Stomach (tissue), 8 donors: ENCODE measurements at regions not wholly inside any gene's neighbourhood (a gene's known extent, or its start where the extent isn't known, plus 50 kb on each side); places are given as distances from the start of the nearest gene placed in this dataset.

Source experiments
- DNase-seq, 2 donors: peaks; one replicate each; pipeline versions ENCODE4 v3.0.0 to v3.0.0-alpha.2; 2013 to 2019
- H3K27ac ChIP-seq, 5 donors: fragments of 200-600 bp in 4 of 5; sonication (generic) in 4 of 5; one replicate each; pipeline ENCODE4 v1.5.1; 2013 to 2019; ENCODE audit warnings: mild to moderate bottlenecking in 1 of 5, moderate library complexity in 1 of 5
- H3K27me3 ChIP-seq, 3 donors: fragments of 200-600 bp; sonication (generic); one replicate each; pipeline ENCODE4 v1.5.1; 2017 to 2019; ENCODE audit warnings: mixed run types in 1 of 3
- H3K36me3 ChIP-seq, 4 donors: fragments of 200-600 bp; sonication (generic); 1 replicate in 3 of 4; 2 replicates in 1 of 4; pipeline ENCODE4 v1.5.1; 2016 to 2019
- H3K4me1 ChIP-seq, 4 donors: fragments of 200-600 bp; sonication (generic); one replicate each; pipeline ENCODE4 v1.5.1; 2016 to 2019
- H3K4me3 ChIP-seq, 4 donors: fragments of 200-600 bp; sonication (generic) in 3 of 4; one replicate each; pipeline ENCODE4 v1.5.1; 2016 to 2019; ENCODE audit warnings: mild to moderate bottlenecking in 1 of 4
- H3K9me3 ChIP-seq, 4 donors: fragments of 200-600 bp; sonication (generic); one replicate each; pipeline ENCODE4 v1.5.1; 2016 to 2019
- CTCF ChIP-seq, 7 experiments: fragments of 450-650 bp in 4 of 7; fragments of 200-600 bp in 3 of 7; sonication (generic) in 3 of 7; IDR thresholded peaks; one replicate each; pipeline ENCODE4 v1.5.1; 2016 to 2019; ENCODE audit warnings: antibody characterized with exemption in 7 of 7, control low read depth in 2 of 7, mild to moderate bottlenecking in 1 of 7
- EP300 ChIP-seq: sonication (generic); formaldehyde crosslinking; IDR thresholded peaks from one replicate; pipeline ENCODE4 v1.6.1; 2017; ENCODE audit warnings: antibody characterized with exemption
- POLR2A ChIP-seq, 4 donors: fragments of 450-650 bp; IDR thresholded peaks; one replicate each; pipeline ENCODE4 v1.6.1; 2016; ENCODE audit warnings: antibody characterized with exemption in 4 of 4, control low read depth in 2 of 4, mild to moderate bottlenecking in 1 of 4, moderate library complexity in 1 of 4
- POLR2AphosphoS5 ChIP-seq, 3 donors: sonication (generic); formaldehyde crosslinking; IDR thresholded peaks; one replicate each; pipeline ENCODE4 v1.6.1; 2016; ENCODE audit warnings: antibody characterized with exemption in 3 of 3
- WGBS, 5 donors: extraction: QIAGEN DNeasy Blood & Tissue Kit in 3 of 5; methylation state at CpG; one replicate each; pipeline versions ENCODE4 v1.1.5 to v1.1.7; 2013 to 2018; 5-methylcytosine and 5-hydroxymethylcytosine counted together
- intact Hi-C: fragments of 100-400 bp; cut with DNase I; formaldehyde crosslinking; loops from one replicate; pipeline ENCODE4 v1.15.1; 2023; ENCODE audit warnings: low total_unique reads
- donor health status: healthy with polysubstance abuse.
- donor health status: Bipolar disorder and iron deficiency.
- donor health status: healthy.

DNA sequence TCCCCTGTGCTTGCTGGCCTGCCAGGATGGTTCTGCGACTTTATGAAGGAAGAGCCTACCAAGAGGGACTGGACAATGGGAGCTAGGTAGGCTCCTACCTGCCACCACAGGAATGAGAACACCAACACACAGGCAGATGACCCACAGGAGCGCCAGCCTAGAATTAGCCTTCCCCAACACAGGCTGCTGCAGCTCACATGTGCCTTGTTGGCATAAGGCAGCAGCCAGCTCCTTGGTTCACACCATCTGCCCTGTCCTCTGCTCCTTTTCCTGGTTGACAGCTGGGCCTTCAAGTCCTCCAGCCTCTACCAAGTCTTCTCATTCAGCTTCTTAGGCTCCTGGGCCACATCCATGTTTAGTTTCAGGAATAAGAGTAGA lies 705.4 kb upstream of the RAB6C start:
- Histone ChIP-seq H3K27ac (no peak overlapping the region), H3K27me3 (no peaks in the 10 kb centered on the region), H3K4me1 (no peaks in the 10 kb centered on the region), H3K9me3 (peaks cover 0 to 4% (median under 1%) of the 10 kb centered on the region in 4 donors), H3K36me3 (no peaks in the 10 kb centered on the region), H3K4me3 (no peak overlapping the region)
- TF ChIP-seq CTCF (IDR thresholded peaks at IDR 0.05) (no peak), EP300 (no peak), POLR2AphosphoS5 (IDR thresholded peaks at IDR 0.05) (no peak), POLR2A (IDR thresholded peaks at IDR 0.05) (no peak)
- DNase-seq: no peak
- 69 to 92% (median 85%) methylated on average over 2 of the region's 2 CpGs for WGBS, 5 donors
- intact Hi-C loops: no loop called here

DNA sequence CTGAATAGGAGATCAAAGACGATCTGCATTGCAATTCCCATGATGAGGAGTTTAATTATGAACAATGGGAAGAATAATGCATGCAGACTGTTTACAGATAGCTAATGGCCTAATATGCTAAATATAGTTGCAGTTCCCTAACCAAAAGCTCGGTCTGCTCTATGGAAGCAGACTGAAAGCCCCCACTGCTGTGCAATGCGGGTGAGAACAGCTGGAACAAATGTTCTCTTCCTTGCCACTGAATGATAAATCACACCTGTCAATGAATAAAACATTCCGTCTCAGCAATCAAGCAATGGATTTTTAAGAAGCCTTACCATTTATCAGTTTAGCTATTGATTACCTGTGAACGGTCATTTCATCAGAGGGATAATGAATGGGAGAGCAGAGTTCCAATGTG lies 704.5 kb upstream of the RAB6C start:
- Histone ChIP-seq H3K27me3 (no peaks in the 10 kb centered on the region), H3K4me1 (no peaks in the 10 kb centered on the region), H3K4me3 (no peak overlapping the region), H3K27ac (no peak overlapping the region), H3K36me3 (no peaks in the 10 kb centered on the region), H3K9me3 (peaks cover 0 to 10% (median 0%) of the 10 kb centered on the region in 4 donors)
- intact Hi-C loops: no loop called here
- TF ChIP-seq POLR2A (IDR thresholded peaks at IDR 0.05) (no peak), POLR2AphosphoS5 (IDR thresholded peaks at IDR 0.05) (no peak), CTCF (IDR thresholded peaks at IDR 0.05) (no peak), EP300 (no peak)
- no peak for DNase-seq
- WGBS, 5 donors: 55 to 71% (median 61%) methylated on average over 5 of the region's 5 CpGs

DNA sequence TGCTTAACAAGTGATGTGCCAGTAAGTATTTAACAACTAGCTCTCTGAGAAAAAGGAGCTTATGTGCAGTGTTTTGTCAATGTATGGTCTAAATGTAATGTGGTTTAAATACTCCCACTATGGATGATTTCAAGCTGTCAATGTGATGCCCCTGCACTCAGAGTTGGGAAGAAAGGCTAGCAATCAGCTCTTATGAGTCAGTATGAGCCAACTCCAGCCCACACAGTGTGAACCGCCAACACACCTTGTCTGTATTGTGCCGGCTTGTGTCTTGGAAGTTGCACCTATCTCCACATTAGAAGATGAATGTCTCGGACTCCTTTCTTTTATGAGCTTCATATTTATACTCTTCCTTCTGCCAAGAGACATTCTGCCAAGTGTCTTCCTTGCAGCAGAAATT lies 703.8 kb upstream of the RAB6C start:
- WGBS, 5 donors: 85 to 93% (median 89%) methylated on average over 3 of the region's 3 CpGs
- no peaks in the 10 kb centered on the region for H3K36me3 ChIP-seq
- no peaks in the 10 kb centered on the region for H3K27me3 ChIP-seq
- TF ChIP-seq POLR2A (IDR thresholded peaks at IDR 0.05): no peak
- TF ChIP-seq EP300: no peak
- no peak for TF ChIP-seq POLR2AphosphoS5 (IDR thresholded peaks at IDR 0.05)
- no peak for TF ChIP-seq CTCF (IDR thresholded peaks at IDR 0.05)
- intact Hi-C loops: no loop called here
- no peak overlapping the region for H3K4me3 ChIP-seq
- peaks cover 0 to 12% (median 0%) of the 10 kb centered on the region in 4 donors for H3K9me3 ChIP-seq
- no peak for DNase-seq
- no peak overlapping the region for H3K27ac ChIP-seq
- H3K4me1 ChIP-seq: no peaks in the 10 kb centered on the region

DNA sequence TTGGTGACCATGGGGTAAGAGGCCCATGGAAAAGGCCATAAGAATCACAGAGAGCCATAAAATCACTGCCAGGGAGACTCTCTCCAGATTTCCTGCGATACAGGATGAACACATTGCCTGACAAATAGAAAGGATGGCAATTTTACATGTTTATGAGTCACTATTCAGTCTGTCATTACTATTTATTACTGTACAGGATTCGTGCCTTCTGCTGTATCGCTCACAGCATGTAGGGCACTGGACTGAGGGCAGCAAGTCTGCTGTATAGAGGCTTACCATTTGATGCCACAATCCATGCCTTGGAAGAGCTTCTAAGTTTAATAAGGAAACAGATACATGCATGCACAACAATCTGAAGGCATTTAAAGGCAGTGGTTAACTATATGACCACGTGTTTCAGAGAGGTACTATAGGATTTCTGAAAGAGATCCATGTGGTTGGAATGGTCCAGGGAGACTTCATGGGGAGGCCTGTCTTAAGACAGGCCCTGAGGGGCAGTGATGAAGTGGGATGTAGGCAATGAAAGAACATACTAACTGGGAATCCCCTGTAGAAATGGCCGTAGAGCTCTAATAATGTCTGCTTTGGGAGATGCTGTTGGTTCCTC lies 702.4 kb upstream of the RAB6C start:
- 78 to 83% (median 82%) methylated on average over 5 of the region's 5 CpGs for WGBS, 5 donors
- intact Hi-C loops: no loop called here

More for the DNA sequence above, 702.4 kb upstream of the RAB6C start:
- TF ChIP-seq POLR2AphosphoS5 (IDR thresholded peaks at IDR 0.05) (no peak), EP300 (no peak), POLR2A (IDR thresholded peaks at IDR 0.05) (no peak), CTCF (IDR thresholded peaks at IDR 0.05) (no peak)
- Histone ChIP-seq H3K4me3 (no peak overlapping the region), H3K27me3 (no peaks in the 10 kb centered on the region), H3K36me3 (no peaks in the 10 kb centered on the region), H3K27ac (no peak overlapping the region), H3K9me3 (peaks cover 0 to 11% (median 0%) of the 10 kb centered on the region in 4 donors), H3K4me1 (no peaks in the 10 kb centered on the region)
- DNase-seq: no peak
